ENCODE measurements at regions not wholly inside any gene's neighbourhood (a gene's known extent, or its start where the extent isn't known, plus 50 kb on each side); places are given as distances from the start of the nearest gene placed in this dataset.

DNA sequence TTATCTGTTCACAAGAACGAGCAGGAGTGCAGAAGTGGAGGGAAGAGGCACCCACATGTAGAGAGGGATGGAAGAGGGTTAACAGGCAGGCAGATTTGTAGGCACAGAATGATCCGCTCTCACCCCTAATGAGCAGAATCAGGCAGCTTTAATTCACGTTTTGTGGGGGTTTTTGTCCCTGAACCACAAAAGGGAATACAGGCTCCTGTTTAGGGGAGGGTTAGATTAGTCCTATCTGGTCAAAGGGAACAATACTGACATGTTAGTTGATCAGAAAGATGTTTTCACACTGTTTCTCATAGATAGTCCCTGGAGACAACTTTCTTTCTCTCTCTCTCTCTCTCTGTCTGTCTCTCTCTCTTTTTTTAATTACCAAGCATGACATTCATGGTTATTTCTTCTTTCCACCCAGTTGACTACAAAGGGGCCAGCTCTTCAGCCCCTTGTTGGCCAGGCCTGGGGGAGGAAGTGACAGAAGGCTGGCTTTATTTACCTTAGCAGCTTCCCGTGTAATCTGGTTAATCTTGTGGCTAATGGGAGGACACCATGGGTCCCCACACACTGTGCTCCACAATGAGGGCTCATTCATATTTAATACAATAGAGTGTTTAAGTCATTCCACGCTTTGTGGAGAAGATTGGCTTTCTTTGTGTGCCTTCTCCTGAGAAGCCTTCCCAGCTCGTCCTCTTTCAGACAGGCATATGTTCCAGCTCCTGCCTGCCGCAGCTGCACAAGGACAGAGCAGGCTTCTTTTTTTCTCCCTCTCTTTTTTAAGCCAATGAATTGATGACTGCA is 958.8 kb downstream of the TFAP2A start:
- BruUV-seq (replicated peaks), result no TSS peak

DNA sequence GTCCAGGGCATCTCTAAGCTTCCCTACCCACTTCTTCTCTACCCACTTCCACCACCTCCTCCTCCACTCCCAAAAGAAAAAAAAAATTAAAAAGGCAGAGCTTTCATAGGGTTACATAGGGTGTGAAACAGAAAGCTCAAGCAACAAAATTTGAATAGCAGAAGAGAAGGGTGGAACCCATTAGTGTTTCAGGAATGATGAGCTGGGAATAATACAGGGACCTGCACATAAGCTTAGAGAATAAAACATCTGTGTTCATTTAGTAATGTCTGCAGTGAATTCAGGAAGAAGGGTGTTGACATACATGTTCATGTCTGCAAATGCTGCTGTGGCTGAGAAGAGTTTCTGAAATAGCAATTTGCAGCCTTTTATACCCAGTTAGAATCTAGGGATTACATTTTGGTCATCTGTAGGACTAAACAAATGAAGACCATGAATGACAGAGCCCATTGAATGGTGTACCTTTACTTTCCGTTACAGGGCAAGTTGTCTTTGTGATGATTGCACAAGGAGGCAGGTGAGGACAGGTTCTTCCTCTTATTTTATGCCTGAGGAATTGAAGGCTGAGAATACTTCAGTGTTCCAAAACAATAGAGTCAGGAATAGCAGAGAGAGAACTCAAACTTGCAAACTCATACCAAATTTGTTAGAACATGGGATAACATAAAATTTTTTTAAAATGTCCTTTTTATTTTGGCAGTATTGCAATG is 975.1 kb downstream of the TFAP2A start:
- TF ChIP-seq, protein P1, sequence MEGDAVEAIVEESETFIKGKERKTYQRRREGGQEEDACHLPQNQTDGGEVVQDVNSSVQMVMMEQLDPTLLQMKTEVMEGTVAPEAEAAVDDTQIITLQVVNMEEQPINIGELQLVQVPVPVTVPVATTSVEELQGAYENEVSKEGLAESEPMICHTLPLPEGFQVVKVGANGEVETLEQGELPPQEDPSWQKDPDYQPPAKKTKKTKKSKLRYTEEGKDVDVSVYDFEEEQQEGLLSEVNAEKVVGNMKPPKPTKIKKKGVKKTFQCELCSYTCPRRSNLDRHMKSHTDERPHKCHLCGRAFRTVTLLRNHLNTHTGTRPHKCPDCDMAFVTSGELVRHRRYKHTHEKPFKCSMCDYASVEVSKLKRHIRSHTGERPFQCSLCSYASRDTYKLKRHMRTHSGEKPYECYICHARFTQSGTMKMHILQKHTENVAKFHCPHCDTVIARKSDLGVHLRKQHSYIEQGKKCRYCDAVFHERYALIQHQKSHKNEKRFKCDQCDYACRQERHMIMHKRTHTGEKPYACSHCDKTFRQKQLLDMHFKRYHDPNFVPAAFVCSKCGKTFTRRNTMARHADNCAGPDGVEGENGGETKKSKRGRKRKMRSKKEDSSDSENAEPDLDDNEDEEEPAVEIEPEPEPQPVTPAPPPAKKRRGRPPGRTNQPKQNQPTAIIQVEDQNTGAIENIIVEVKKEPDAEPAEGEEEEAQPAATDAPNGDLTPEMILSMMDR (IDR thresholded peaks at IDR 0.05; ENCODE audit: unreplicated experiment), result no peak
- H3K27ac Mint-ChIP-seq (ENCODE audit: unreplicated experiment), result no peak overlapping the region
- intact Hi-C loops (cut with micrococcal nuclease; ENCODE audit: unreplicated experiment), result no loop called here
- no peaks in the 10 kb centered on the region for H3K27me3 Mint-ChIP-seq (ENCODE audit: unreplicated experiment)
- no peaks in the 10 kb centered on the region for H3K36me3 Mint-ChIP-seq (ENCODE audit: insufficient read depth, unreplicated experiment)
- no TSS peak for BruUV-seq (replicated peaks)
- no peaks in the 10 kb centered on the region for H3K4me1 Mint-ChIP-seq (ENCODE audit: low read depth, unreplicated experiment)
- DNase-seq, result no peak
- H3K9me3 Mint-ChIP-seq (ENCODE audit: low read depth, unreplicated experiment), result peaks cover 3% of the 10 kb centered on the region
- H3K4me3 Mint-ChIP-seq (ENCODE audit: low read depth, unreplicated experiment), result no peak overlapping the region
- CTCF ChIA-PET, result interaction anchor here (0.6 kb wide), 1 partner anchor 496 kb away, joined by 3 read pairs; no protein-coding TSS in a partner anchor

More for the DNA sequence above, 958.8 kb downstream of the TFAP2A start:
- CTCF ChIA-PET, result no interaction called here
- Mint-ChIP-seq H3K27me3 (ENCODE audit: unreplicated experiment) (no peaks in the 10 kb centered on the region), H3K9me3 (ENCODE audit: low read depth, unreplicated experiment) (no peaks in the 10 kb centered on the region), H3K4me1 (ENCODE audit: low read depth, unreplicated experiment) (peaks cover 5% of the 10 kb centered on the region), H3K4me3 (ENCODE audit: low read depth, unreplicated experiment) (no peak overlapping the region), H3K27ac (ENCODE audit: unreplicated experiment) (no peak overlapping the region), H3K36me3 (ENCODE audit: insufficient read depth, unreplicated experiment) (peaks cover 2% of the 10 kb centered on the region)
- DNase-seq, result no peak
- intact Hi-C loops (cut with micrococcal nuclease; ENCODE audit: unreplicated experiment), result no loop called here
- TF ChIP-seq, protein P1 (IDR thresholded peaks at IDR 0.05; ENCODE audit: unreplicated experiment), result no peak

DNA sequence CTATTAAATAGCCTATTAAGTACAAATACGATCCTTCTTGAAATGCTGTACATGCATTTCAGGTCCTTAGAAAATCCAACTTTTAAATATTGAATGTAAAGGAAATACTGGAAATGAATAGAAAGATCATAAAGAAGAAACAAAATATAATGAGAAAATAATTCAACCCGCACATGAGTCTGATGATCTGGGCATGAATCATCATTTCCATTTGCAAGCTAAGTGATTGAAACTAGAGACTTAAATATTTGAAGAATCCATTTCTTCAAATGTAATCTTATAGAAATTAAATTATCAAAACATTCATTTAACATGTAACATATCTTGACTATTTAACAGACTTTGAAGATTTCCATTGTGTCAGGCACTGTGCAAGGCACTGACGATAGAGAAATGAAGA is 977.0 kb downstream of the TFAP2A start:
- BruUV-seq (replicated peaks), result no TSS peak
- Mint-ChIP-seq H3K4me3 (ENCODE audit: low read depth, unreplicated experiment) (no peak overlapping the region), H3K4me1 (ENCODE audit: low read depth, unreplicated experiment) (no peaks in the 10 kb centered on the region), H3K27ac (ENCODE audit: unreplicated experiment) (no peak overlapping the region), H3K27me3 (ENCODE audit: unreplicated experiment) (no peaks in the 10 kb centered on the region), H3K36me3 (ENCODE audit: insufficient read depth, unreplicated experiment) (no peaks in the 10 kb centered on the region), H3K9me3 (ENCODE audit: low read depth, unreplicated experiment) (no peaks in the 10 kb centered on the region)
- no peak for DNase-seq
- CTCF ChIA-PET, result no interaction called here
- TF ChIP-seq, protein P1 (IDR thresholded peaks at IDR 0.05; ENCODE audit: unreplicated experiment), result no peak
- intact Hi-C loops (cut with micrococcal nuclease; ENCODE audit: unreplicated experiment), result no loop called here

DNA sequence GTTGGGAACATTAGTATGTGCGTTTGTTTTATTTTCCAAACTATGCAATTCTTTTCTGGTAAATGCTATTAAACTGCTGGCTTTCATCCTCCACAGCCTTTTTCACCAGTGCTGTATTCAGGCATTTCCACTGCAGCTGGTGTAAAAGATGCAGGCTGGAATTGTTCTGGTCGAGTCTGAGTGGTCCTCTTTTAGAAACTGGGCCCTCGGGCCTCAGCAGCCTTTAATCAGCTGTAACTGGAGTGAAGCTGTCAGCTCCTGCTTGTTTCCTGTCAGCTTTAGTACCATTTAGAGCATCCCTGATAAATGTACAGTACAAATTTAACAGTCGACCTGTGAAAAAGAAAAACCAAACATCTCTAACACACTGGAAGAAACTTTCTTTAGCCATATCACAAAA is 979.6 kb downstream of the TFAP2A start:
- H3K27me3 Mint-ChIP-seq (ENCODE audit: unreplicated experiment), result no peaks in the 10 kb centered on the region
- CTCF ChIA-PET, result no interaction called here
- intact Hi-C loops (cut with micrococcal nuclease; ENCODE audit: unreplicated experiment), result no loop called here
- H3K4me1 Mint-ChIP-seq (ENCODE audit: low read depth, unreplicated experiment), result peaks cover 4% of the 10 kb centered on the region
- DNase-seq, result no peak
- H3K36me3 Mint-ChIP-seq (ENCODE audit: insufficient read depth, unreplicated experiment), result no peaks in the 10 kb centered on the region
- no peaks in the 10 kb centered on the region for H3K9me3 Mint-ChIP-seq (ENCODE audit: low read depth, unreplicated experiment)
- H3K27ac Mint-ChIP-seq (ENCODE audit: unreplicated experiment), result no peak overlapping the region
- TF ChIP-seq, protein P1 (IDR thresholded peaks at IDR 0.05; ENCODE audit: unreplicated experiment), result no peak
- no TSS peak for BruUV-seq (replicated peaks)
- no peak overlapping the region for H3K4me3 Mint-ChIP-seq (ENCODE audit: low read depth, unreplicated experiment)
